H1 (cell line): ENCODE measurements at regions not wholly inside any gene's neighbourhood (a gene's known extent, or its start where the extent isn't known, plus 50 kb on each side); places are given as distances from the start of the nearest gene placed in this dataset.

ENCODE experiments used
- CTCF ChIA-PET: fragments of 300-600 bp; sonication (Branson Sonifier 250); formaldehyde crosslinking; loops from one replicate; lab custom pipeline; 2021; ENCODE audit not compliant: partially characterized antibody; lab: Charles Lee
- POLR2A ChIA-PET: fragments of 300-600 bp; sonication (Branson Sonifier 250); formaldehyde crosslinking; loops from one replicate; lab custom pipeline; 2021; ENCODE audit warnings: inconsistent platforms; ENCODE audit not compliant: partially characterized antibody; lab: Charles Lee
- DNase-seq, 2 experiments: peaks; one replicate each; pipeline versions ENCODE4 v3.0.0 to v3.0.0-alpha.2; 2010 to 2022; ENCODE audit warnings: low spot score in 2 of 2, low read depth in 1 of 2, mixed read lengths in 1 of 2
- FAIRE-seq: peaks from 2 replicates; lab custom pipeline; 2011; peaks lifted over from hg19 to GRCh38; lab: Jason Lieb, UNC
- H2AFZ ChIP-seq: 2 replicates; pipeline ENCODE4 v1.8.1; 2012; ENCODE audit warnings: low read length, inconsistent platforms
- H2AK5ac ChIP-seq: 2 replicates; pipeline ENCODE4 v1.6.1; 2013; ENCODE audit warnings: low read depth, low read length
- H2BK120ac ChIP-seq: replicated peaks from 2 replicates; pipeline ENCODE3; 2013; ENCODE audit warnings: low read depth, low read length, inconsistent platforms
- H2BK12ac ChIP-seq: 2 replicates; pipeline ENCODE4 v1.6.1; 2013; ENCODE audit warnings: low read depth, low read length
- H2BK15ac ChIP-seq: 2 replicates; pipeline ENCODE4 v1.6.1; 2013; ENCODE audit warnings: low read length
- H2BK20ac ChIP-seq: 2 replicates; pipeline ENCODE4 v1.6.1; 2013; ENCODE audit warnings: low read length
- H2BK5ac ChIP-seq: 2 replicates; pipeline ENCODE4 v1.6.1; 2013; ENCODE audit warnings: low read depth, low read length
- H3K14ac ChIP-seq: 2 replicates; pipeline ENCODE4 v1.6.1; 2013; ENCODE audit warnings: inconsistent platforms; ENCODE audit not compliant: insufficient read length
- H3K18ac ChIP-seq: 2 replicates; pipeline ENCODE4 v1.6.1; 2013; ENCODE audit warnings: low read length; ENCODE audit errors: extremely low read depth
- H3K23ac ChIP-seq: 2 replicates; pipeline ENCODE4 v1.6.1; 2013; ENCODE audit warnings: inconsistent platforms; ENCODE audit not compliant: insufficient read length
- H3K23me2 ChIP-seq: 2 replicates; pipeline ENCODE4 v1.6.1; 2013; ENCODE audit warnings: low read depth, low read length
- H3K27ac ChIP-seq: 2 replicates; pipeline ENCODE4 v1.6.1; 2011; ENCODE audit warnings: low read depth, low read length, inconsistent platforms
- H3K27me3 ChIP-seq, 4 experiments: replicated peaks in 1 of 4; 1 replicate in 1 of 4; 2 replicates in 3 of 4; pipeline versions ENCODE4 v1.6.1 to v1.8.1; 2011 to 2013; ENCODE audit warnings: low read length in 3 of 4, mild to moderate bottlenecking in 3 of 4, inconsistent platforms in 2 of 4, mixed read lengths in 2 of 4, moderate library complexity in 1 of 4; ENCODE audit not compliant: control insufficient read depth in 3 of 4, insufficient read depth in 3 of 4; ENCODE audit errors: extremely low read depth in 1 of 4
- H3K36me3 ChIP-seq, 4 experiments: 2 replicates each; pipeline versions ENCODE4 v1.6.1 to v1.8.1; 2011 to 2013; ENCODE audit warnings: mild to moderate bottlenecking in 4 of 4, low read length in 3 of 4, moderate library complexity in 2 of 4, control low read depth in 1 of 4, inconsistent platforms in 1 of 4; ENCODE audit not compliant: insufficient read depth in 4 of 4, control insufficient read depth in 2 of 4
- H3K4ac ChIP-seq: replicated peaks from 2 replicates; pipeline ENCODE3; 2013; ENCODE audit warnings: low read length, low read depth, mixed read lengths, inconsistent platforms; ENCODE audit not compliant: insufficient read length
- H3K4me1 ChIP-seq, 4 experiments: replicated peaks in 1 of 4; 1 replicate in 1 of 4; 2 replicates in 3 of 4; pipeline versions ENCODE4 v1.6.1 to v1.8.1; 2011 to 2013; ENCODE audit warnings: low read length in 3 of 4, inconsistent platforms in 2 of 4, mixed read lengths in 1 of 4; ENCODE audit not compliant: insufficient read depth in 4 of 4, control insufficient read depth in 3 of 4
- H3K4me2 ChIP-seq, 2 experiments: 2 replicates each; pipeline versions ENCODE4 v1.6.1 to v1.8.1; 2011 to 2013; ENCODE audit warnings: low read depth in 2 of 2, low read length in 2 of 2, control low read depth in 1 of 2, inconsistent platforms in 1 of 2, mild to moderate bottlenecking in 1 of 2; ENCODE audit not compliant: insufficient read depth in 1 of 2
- H3K4me3 ChIP-seq, 4 experiments: fragments of 200-600, 300-600 bp in 1 of 4; sonication (generic), shearing (Covaris generic), sonication (Bioruptor Twin) in 1 of 4; 2 replicates each; pipeline versions ENCODE4 v1.5.1 to v1.8.1; 2011 to 2016; ENCODE audit warnings: low read length in 4 of 4, low read depth in 3 of 4, control low read depth in 2 of 4, inconsistent platforms in 2 of 4, mild to moderate bottlenecking in 2 of 4, mixed read lengths in 1 of 4, moderate library complexity in 1 of 4; ENCODE audit not compliant: insufficient read depth in 2 of 4; ENCODE audit errors: extremely low read depth in 1 of 4
- H3K56ac ChIP-seq: replicated peaks from 2 replicates; pipeline ENCODE3; 2013; ENCODE audit warnings: low read depth, mild to moderate bottlenecking, mixed read lengths, low read length, inconsistent platforms; ENCODE audit not compliant: insufficient read length
- H3K79me1 ChIP-seq: 2 replicates; pipeline ENCODE4 v1.6.1; 2013; ENCODE audit warnings: low read depth, low read length, control low read depth
- H3K79me2 ChIP-seq, 2 experiments: 2 replicates each; pipeline versions ENCODE4 v1.6.1 to v1.8.1; 2012 to 2013; ENCODE audit warnings: low read length in 2 of 2, mild to moderate bottlenecking in 2 of 2, inconsistent platforms in 1 of 2; ENCODE audit not compliant: insufficient read depth in 2 of 2, control insufficient read depth in 1 of 2
- H3K9ac ChIP-seq, 4 experiments: replicated peaks in 1 of 4; 1 replicate in 1 of 4; 2 replicates in 3 of 4; pipeline versions ENCODE4 v1.6.1 to v1.8.1; 2011 to 2013; ENCODE audit warnings: low read depth in 3 of 4, low read length in 3 of 4, control low read depth in 2 of 4, mild to moderate bottlenecking in 2 of 4, moderate library complexity in 2 of 4, inconsistent platforms in 1 of 4; ENCODE audit errors: extremely low read depth in 1 of 4
- H3K9me3 ChIP-seq, 2 experiments: 2 replicates each; pipeline versions ENCODE4 v1.6.1 to v1.8.1; 2012 to 2013; ENCODE audit warnings: mild to moderate bottlenecking in 2 of 2, moderate library complexity in 2 of 2, control low read depth in 1 of 2, inconsistent platforms in 1 of 2, low read depth in 1 of 2, low read length in 1 of 2, mixed read lengths in 1 of 2; ENCODE audit not compliant: insufficient read depth in 2 of 2
- H4K20me1 ChIP-seq, 2 experiments: replicated peaks in 1 of 2; 2 replicates each; pipeline versions ENCODE3 to v1.8.1; 2011 to 2013; ENCODE audit warnings: inconsistent platforms in 2 of 2, low read length in 2 of 2, mild to moderate bottlenecking in 1 of 2; ENCODE audit not compliant: insufficient read depth in 2 of 2, control insufficient read depth in 1 of 2
- H4K5ac ChIP-seq: 2 replicates; pipeline ENCODE4 v1.6.1; 2013; ENCODE audit warnings: low read length, low read depth, mixed read lengths, inconsistent platforms; ENCODE audit not compliant: insufficient read length
- H4K8ac ChIP-seq: 2 replicates; pipeline ENCODE4 v1.8.0; 2013; ENCODE audit warnings: mild to moderate bottlenecking, moderate library complexity, low read length, inconsistent platforms; ENCODE audit not compliant: insufficient read depth; ENCODE audit errors: extremely low read depth
- H4K91ac ChIP-seq: replicated peaks from 2 replicates; pipeline ENCODE3; 2013; ENCODE audit warnings: low read length, mixed read lengths, inconsistent platforms; ENCODE audit not compliant: insufficient read length
- ASH2L ChIP-seq: fragments of 200-600, 300-600 bp; sonication (generic); IDR thresholded peaks from one replicate; pipeline ENCODE4 v1.7.1; 2017; ENCODE audit warnings: low read length
- BCL11A ChIP-seq, 2 experiments: IDR thresholded peaks; one replicate each; pipeline ENCODE4 v1.6.1; 2011; ENCODE audit warnings: low read depth in 2 of 2, low read length in 2 of 2, mild to moderate bottlenecking in 2 of 2
- BRCA1 ChIP-seq: IDR thresholded peaks from 2 replicates; pipeline ENCODE4 v1.6.1; 2012; ENCODE audit warnings: low read depth, low read length, improper control_type of control experiment
- CBX5 ChIP-seq: fragments of 300-800, 300-1000 bp; sonication (generic); IDR thresholded peaks from 2 replicates; pipeline ENCODE4 v1.7.1; 2016; ENCODE audit warnings: antibody characterized with exemption, low read length, low read depth
- CREB1 ChIP-seq: IDR thresholded peaks from 2 replicates; pipeline ENCODE4 v1.6.1; 2012; ENCODE audit warnings: inconsistent platforms
- RAD21 ChIP-seq, 2 experiments: IDR thresholded peaks in 1 of 2; conservative IDR thresholded peaks in 1 of 2; 2 replicates each; pipeline ENCODE4 v1.6.1; 2011; ENCODE audit warnings: low read depth in 2 of 2, low read length in 2 of 2, improper control_type of control experiment in 1 of 2, inconsistent platforms in 1 of 2, mild to moderate bottlenecking in 1 of 2, moderate library complexity in 1 of 2
- RBBP5 ChIP-seq: IDR thresholded peaks from 2 replicates; pipeline ENCODE4 v1.7.1; 2012; ENCODE audit warnings: low read depth, mild to moderate bottlenecking, inconsistent platforms, low read length, moderate library complexity, borderline replicate concordance
- SIN3A ChIP-seq, 2 experiments: IDR thresholded peaks in 1 of 2; conservative IDR thresholded peaks in 1 of 2; 2 replicates each; pipeline ENCODE4 v1.6.1; 2011 to 2012; ENCODE audit warnings: low read length in 2 of 2, improper control_type of control experiment in 1 of 2, low read depth in 1 of 2, mild to moderate bottlenecking in 1 of 2
- SP2 ChIP-seq: IDR thresholded peaks from 2 replicates; pipeline ENCODE4 v1.6.1; 2012; ENCODE audit warnings: mild to moderate bottlenecking, low read length, inconsistent platforms
- TBP ChIP-seq: IDR thresholded peaks from 2 replicates; pipeline ENCODE4 v1.6.1; 2011; ENCODE audit warnings: low read depth, low read length, improper control_type of control experiment
- TCF12 ChIP-seq: IDR thresholded peaks from 2 replicates; pipeline ENCODE4 v1.6.1; 2011; ENCODE audit warnings: low read depth, mild to moderate bottlenecking, low read length
- TEAD4 ChIP-seq: IDR thresholded peaks from 2 replicates; pipeline ENCODE4 v1.6.1; 2012; ENCODE audit warnings: low read depth, low read length, inconsistent platforms, mixed read lengths
- WGBS, 2 experiments: shearing (Covaris generic) in 1 of 2; methylation state at CpG; one replicate each; pipeline versions ENCODE4 v1.1.6 to v1.1.7; 2013 to 2015; ENCODE audit warnings: low lambda C conversion rate in 2 of 2, mixed read lengths in 2 of 2, inconsistent platforms in 1 of 2, low coverage in 1 of 2, missing lambda C conversion rate in 1 of 2; ENCODE audit not compliant: insufficient replicate concordance in 2 of 2, insufficient coverage in 1 of 2, insufficient read length in 1 of 2; ENCODE audit errors: extremely low coverage in 1 of 2, missing lambda C conversion rate in 1 of 2; 5-methylcytosine and 5-hydroxymethylcytosine counted together
- TF ChIP-seq, protein P1 (sequence below), 3 experiments: IDR thresholded peaks; 1 replicate in 2 of 3; 2 replicates in 1 of 3; pipeline versions ENCODE4 v1.5.1 to v1.6.1; 2011; ENCODE audit warnings: low read length in 3 of 3, mild to moderate bottlenecking in 3 of 3, inconsistent platforms in 2 of 3, low read depth in 1 of 3, moderate library complexity in 1 of 3; ENCODE audit not compliant: insufficient read depth in 1 of 3; ENCODE audit errors: control extremely low read depth in 1 of 3

DNA sequence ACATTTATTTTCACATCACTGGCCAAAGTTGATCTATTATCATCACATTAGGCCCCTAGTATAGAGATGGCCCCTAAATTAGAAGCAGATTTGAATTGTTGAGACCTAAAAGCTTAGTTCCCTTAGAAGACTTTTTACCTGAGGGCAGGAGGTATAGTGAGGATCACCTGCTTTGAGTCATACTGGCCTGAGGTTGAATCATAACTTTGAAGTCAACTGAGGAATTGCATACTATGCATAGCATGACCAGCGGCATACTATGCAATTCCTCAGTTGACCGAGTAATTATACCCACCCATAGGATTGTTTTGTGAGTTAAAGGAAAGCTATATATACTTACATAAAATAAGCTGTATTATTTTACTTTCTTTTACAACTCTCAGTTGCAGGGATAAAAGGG is 50.3 kb upstream of the DPH5 start:
- H3K4ac ChIP-seq = no peak overlapping the region
- no peak overlapping the region for H4K91ac ChIP-seq
- no peaks in the 10 kb centered on the region for H4K20me1 ChIP-seq
- whole genome bisulfite sequencing, 2 experiments = 96% methylated on average over 2 of the region's 2 CpGs; no CpG with 5 or more reads in 1 of the 2 experiments
- no peak overlapping the region for H2AFZ ChIP-seq
- H2BK15ac ChIP-seq = no peak overlapping the region
- no peak overlapping the region for H3K56ac ChIP-seq
- no peak overlapping the region for H3K14ac ChIP-seq
- no peaks in the 10 kb centered on the region for H3K79me1 ChIP-seq
- no peak overlapping the region for H3K4me2 ChIP-seq
- FAIRE-seq (no peak), DNase-seq (no peak)
- H3K23ac ChIP-seq = no peak overlapping the region
- H3K4me3 ChIP-seq = no peak overlapping the region
- H3K27me3 ChIP-seq = no peaks in the 10 kb centered on the region
- H4K5ac ChIP-seq = no peak overlapping the region
- no peaks in the 10 kb centered on the region for H3K36me3 ChIP-seq
- no peaks in the 10 kb centered on the region for H3K9me3 ChIP-seq
- no peak overlapping the region for H4K8ac ChIP-seq
- no peak overlapping the region for H3K18ac ChIP-seq
- ChIA-PET POLR2A (no interaction called here), CTCF (no interaction called here)
- no peak overlapping the region for H2BK5ac ChIP-seq
- no peaks in the 10 kb centered on the region for H3K4me1 ChIP-seq
- H3K79me2 ChIP-seq = no peaks in the 10 kb centered on the region
- H3K9ac ChIP-seq = no peak overlapping the region
- H3K23me2 ChIP-seq = no peaks in the 10 kb centered on the region
- no peak overlapping the region for H3K27ac ChIP-seq
- H2BK12ac ChIP-seq = no peak overlapping the region
- no peak overlapping the region for H2BK20ac ChIP-seq
- H2BK120ac ChIP-seq = no peak overlapping the region
- no peak overlapping the region for H2AK5ac ChIP-seq
- TF ChIP-seq, protein P1, sequence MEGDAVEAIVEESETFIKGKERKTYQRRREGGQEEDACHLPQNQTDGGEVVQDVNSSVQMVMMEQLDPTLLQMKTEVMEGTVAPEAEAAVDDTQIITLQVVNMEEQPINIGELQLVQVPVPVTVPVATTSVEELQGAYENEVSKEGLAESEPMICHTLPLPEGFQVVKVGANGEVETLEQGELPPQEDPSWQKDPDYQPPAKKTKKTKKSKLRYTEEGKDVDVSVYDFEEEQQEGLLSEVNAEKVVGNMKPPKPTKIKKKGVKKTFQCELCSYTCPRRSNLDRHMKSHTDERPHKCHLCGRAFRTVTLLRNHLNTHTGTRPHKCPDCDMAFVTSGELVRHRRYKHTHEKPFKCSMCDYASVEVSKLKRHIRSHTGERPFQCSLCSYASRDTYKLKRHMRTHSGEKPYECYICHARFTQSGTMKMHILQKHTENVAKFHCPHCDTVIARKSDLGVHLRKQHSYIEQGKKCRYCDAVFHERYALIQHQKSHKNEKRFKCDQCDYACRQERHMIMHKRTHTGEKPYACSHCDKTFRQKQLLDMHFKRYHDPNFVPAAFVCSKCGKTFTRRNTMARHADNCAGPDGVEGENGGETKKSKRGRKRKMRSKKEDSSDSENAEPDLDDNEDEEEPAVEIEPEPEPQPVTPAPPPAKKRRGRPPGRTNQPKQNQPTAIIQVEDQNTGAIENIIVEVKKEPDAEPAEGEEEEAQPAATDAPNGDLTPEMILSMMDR (IDR thresholded peaks at IDR 0.05; ENCODE audit: control extremely low read depth in 1 of 3, insufficient read depth in 1 of 3, low read depth in 1 of 3, low read length in 3 of 3) = no peak
- TF ChIP-seq TEAD4 (no peak), TBP (no peak), CBX5 (no peak), CREB1 (no peak), TCF12 (no peak), BRCA1 (no peak), BCL11A (IDR thresholded peaks at IDR 0.05; ENCODE audit: low read depth in 2 of 2, low read length in 2 of 2) (no peak), ASH2L (no peak), RBBP5 (no peak), RAD21 (IDR thresholded peaks at IDR 0.05 in 1 of 2, conservative IDR thresholded peaks at IDR 0.05 in 1 of 2; ENCODE audit: low read depth in 2 of 2, low read length in 2 of 2) (no peak), SIN3A (conservative IDR thresholded peaks at IDR 0.05 in 1 of 2, IDR thresholded peaks at IDR 0.05 in 1 of 2; ENCODE audit: low read depth in 1 of 2, low read length in 2 of 2) (no peak), SP2 (no peak)
